SK-N-SH (cell line): ENCODE measurements at regions not wholly inside any gene's neighbourhood (a gene's known extent, or its start where the extent isn't known, plus 50 kb on each side); places are given as distances from the start of the nearest gene placed in this dataset.

Source experiments
- CTCF ChIP-seq: fragments of 200-600 bp; sonication (generic); IDR thresholded peaks from 2 replicates; pipeline ENCODE4 v1.6.1; 2017; ENCODE audit warnings: antibody characterized with exemption, mild to moderate bottlenecking, moderate library complexity
- EP300 ChIP-seq, 2 experiments: IDR thresholded peaks; 2 replicates each; pipeline versions ENCODE4 v1.4.0 to v1.6.1; 2012; ENCODE audit warnings: borderline replicate concordance in 1 of 2, low read depth in 1 of 2, low read length in 1 of 2
- IRF3 ChIP-seq: fragments of 150-350 bp; IDR thresholded peaks from 2 replicates; pipeline ENCODE4 v1.6.1; 2016; ENCODE audit warnings: mild to moderate bottlenecking, low read depth, low read length
- JUND ChIP-seq: IDR thresholded peaks from 2 replicates; pipeline ENCODE4 v1.4.0; 2012
- MAX ChIP-seq: IDR thresholded peaks from 2 replicates; pipeline ENCODE4 v1.4.0; 2012; ENCODE audit warnings: low read depth
- NFIC ChIP-seq: IDR thresholded peaks from 2 replicates; pipeline ENCODE4 v1.4.0; 2012; ENCODE audit warnings: borderline replicate concordance
- POLR2AphosphoS5 ChIP-seq: IDR thresholded peaks from 2 replicates; pipeline ENCODE4 v1.6.1; 2012; ENCODE audit warnings: low read depth, low read length
- RAD21 ChIP-seq: IDR thresholded peaks from 2 replicates; pipeline ENCODE4 v1.6.1; 2012; ENCODE audit warnings: mild to moderate bottlenecking, low read length
- RCOR1 ChIP-seq: fragments of 150-350 bp; IDR thresholded peaks from 2 replicates; pipeline ENCODE4 v1.6.1; 2017; ENCODE audit warnings: antibody characterized with exemption, low read length
- REST ChIP-seq: IDR thresholded peaks from 2 replicates; pipeline ENCODE4 v1.6.1; 2012; ENCODE audit warnings: mild to moderate bottlenecking, low read depth, low read length, moderate library complexity
- TAF1 ChIP-seq: IDR thresholded peaks from 2 replicates; pipeline ENCODE4 v1.6.1; 2012; ENCODE audit warnings: low read depth, mild to moderate bottlenecking, low read length, moderate library complexity, borderline replicate concordance
- TCF12 ChIP-seq: IDR thresholded peaks from 2 replicates; pipeline ENCODE4 v1.4.0; 2012
- USF2 ChIP-seq: fragments of 150-350 bp; IDR thresholded peaks from 2 replicates; pipeline ENCODE4 v1.6.1; 2017; ENCODE audit warnings: antibody characterized with exemption, low read length, low read depth, borderline replicate concordance
- YY1 ChIP-seq: IDR thresholded peaks from 2 replicates; pipeline ENCODE4 v1.4.0; 2012; ENCODE audit warnings: low read depth, mild to moderate bottlenecking

- no peak for TF ChIP-seq CTCF
- TF ChIP-seq MAX = no peak
- TF ChIP-seq YY1 = no peak
- TF ChIP-seq POLR2AphosphoS5 = no peak
- TF ChIP-seq RAD21 = no peak
- TF ChIP-seq RCOR1 = no peak
- no peak for TF ChIP-seq JUND
- no peak for TF ChIP-seq REST
- no peak for TF ChIP-seq NFIC
- TF ChIP-seq EP300 (IDR thresholded peaks at IDR 0.05; ENCODE audit: borderline replicate concordance in 1 of 2, low read depth in 1 of 2, low read length in 1 of 2) = no peak
- no peak for TF ChIP-seq USF2
- no peak for TF ChIP-seq IRF3
- no peak for TF ChIP-seq TAF1
- TF ChIP-seq TCF12 = no peak
Observed at GRCh38 chr9:8261737-8262136, 462.2 kb upstream of the DMAC1 start.
